GM12872 (cell line): ENCODE measurements at regions not wholly inside any gene's neighbourhood (a gene's known extent, or its start where the extent isn't known, plus 50 kb on each side); places are given as distances from the start of the nearest gene placed in this dataset.

ENCODE experiments used
- CTCF ChIP-seq: IDR thresholded peaks from 3 replicates; pipeline ENCODE4 v1.5.1; 2011; ENCODE audit warnings: low read depth, mild to moderate bottlenecking, low read length, moderate library complexity; ENCODE audit not compliant: insufficient read depth

- TF ChIP-seq CTCF = no peak
Observed at GRCh38 chr1:59188413-59189213, 108.3 kb upstream of the FGGY start.

GRCh38 chr1:59193443-59194093 lies 103.3 kb upstream of the FGGY start:
- no peak for TF ChIP-seq CTCF

- TF ChIP-seq CTCF = no peak
Observed at GRCh38 chr1:59194621-59195020, 102.3 kb upstream of the FGGY start.

- no peak for TF ChIP-seq CTCF
Observed at GRCh38 chr1:59195151-59195550, 101.7 kb upstream of the FGGY start.

GRCh38 chr1:59198564-59198963 lies 98.3 kb upstream of the FGGY start:
- TF ChIP-seq CTCF = no peak

GRCh38 chr1:59199147-59199546 lies 97.7 kb upstream of the FGGY start:
- no peak for TF ChIP-seq CTCF

- TF ChIP-seq CTCF = no peak
Observed at GRCh38 chr1:59199719-59200376, 97.0 kb upstream of the FGGY start.
